Heart left ventricle (tissue), 13 donors: ENCODE measurements at regions not wholly inside any gene's neighbourhood (a gene's known extent, or its start where the extent isn't known, plus 50 kb on each side); places are given as distances from the start of the nearest gene placed in this dataset.

Source experiments
- CTCF ChIP-seq, 12 donors: fragments of 200-600 bp; sonication (generic) in 4 of 12; IDR thresholded peaks; one replicate each; pipeline versions ENCODE4 v1.5.0 to v1.8.0; 2018 to 2022; ENCODE audit warnings: antibody characterized with exemption in 12 of 12, mild to moderate bottlenecking in 5 of 12
- POLR2A ChIP-seq, 2 donors: fragments of 450-650 bp; IDR thresholded peaks; one replicate each; pipeline ENCODE4 v1.6.1; 2017; ENCODE audit warnings: antibody characterized with exemption in 2 of 2, mild to moderate bottlenecking in 2 of 2, moderate library complexity in 2 of 2
- donor health status: ischemic (EF 13 %, LVEDD 7.1; RV severe dilation, severe dysfunction).
- donor health status: DM: no; HTN: yes; CAD: no.
- donor health status: DM: no; HTN: no; CAD: no.
- donor health status: ischemic (EF 25% LVEDD 6.9; RV normal size, moderate dysfunction).
- donor health status: ischemic (EF 25% LVEDD 5.7; RV mildly dilated, moderate dysfunction).
- donor health status: ischemic (EF 35%, LVEDD 5.7; RV mildly dilated, moderate dysfunction).
- donor health status: nonischemic (EF 11% LVEDD 7.7; RV severe dilation, severe dysfunction).
- donor health status: DM: yes; HTN: yes; CAD: no.
- donor health status: PGD.
- donor health status: ischemic (EF 29% LVEDD 5.4; RV normal size, mild dysfunction).
- donor health status: nonischemic (EF 23%, LVEDD 6.1; RV moderate dilation, normal function).

- no peak for TF ChIP-seq CTCF (IDR thresholded peaks at IDR 0.05)
- TF ChIP-seq POLR2A (IDR thresholded peaks at IDR 0.05) = no peak
Observed at GRCh38 chr3:107085261-107085660, 292.0 kb upstream of the CCDC54 start.
